H9 (cell line): ENCODE measurements at regions not wholly inside any gene's neighbourhood (a gene's known extent, or its start where the extent isn't known, plus 50 kb on each side); places are given as distances from the start of the nearest gene placed in this dataset.

Experiments
- DNase-seq: peaks from one replicate; pipeline ENCODE4 v3.0.0-alpha.2; 2017
- H2AFZ ChIP-seq: one replicate; pipeline ENCODE4 v1.6.1; 2013; ENCODE audit warnings: mild to moderate bottlenecking, low read length, control low read depth, moderate library complexity
- H2AK5ac ChIP-seq: 2 replicates; pipeline ENCODE4 v1.6.1; 2013; ENCODE audit warnings: low read length, control low read depth, mixed read lengths; ENCODE audit not compliant: insufficient read length
- H2BK120ac ChIP-seq: one replicate; pipeline ENCODE4 v1.6.1; 2013; ENCODE audit warnings: low read depth, mild to moderate bottlenecking, low read length, control low read depth, inconsistent platforms; ENCODE audit not compliant: poor library complexity, severe bottlenecking
- H2BK12ac ChIP-seq: 2 replicates; pipeline ENCODE4 v1.6.1; 2013; ENCODE audit warnings: low read length, control low read depth, mixed read lengths, low read depth; ENCODE audit not compliant: insufficient read length
- H2BK15ac ChIP-seq: 2 replicates; pipeline ENCODE4 v1.6.1; 2013; ENCODE audit warnings: low read depth, low read length, control low read depth
- H2BK20ac ChIP-seq: one replicate; pipeline ENCODE4 v1.6.1; 2013; ENCODE audit warnings: low read depth, mild to moderate bottlenecking, low read length, control low read depth, inconsistent platforms; ENCODE audit not compliant: poor library complexity, severe bottlenecking
- H2BK5ac ChIP-seq: 2 replicates; pipeline ENCODE4 v1.6.1; 2013; ENCODE audit warnings: low read length, control low read depth, mixed read lengths; ENCODE audit not compliant: insufficient read length
- H3K14ac ChIP-seq: 2 replicates; pipeline ENCODE4 v1.6.1; 2013; ENCODE audit warnings: low read length, control low read depth; ENCODE audit not compliant: insufficient read depth
- H3K18ac ChIP-seq: 2 replicates; pipeline ENCODE4 v1.6.1; 2013; ENCODE audit warnings: low read depth, mild to moderate bottlenecking, mixed read lengths, low read length, control low read depth; ENCODE audit not compliant: insufficient read length
- H3K23ac ChIP-seq: 2 replicates; pipeline ENCODE4 v1.6.1; 2013; ENCODE audit warnings: low read length, control low read depth, mixed read lengths, low read depth; ENCODE audit not compliant: insufficient read length
- H3K23me2 ChIP-seq: 2 replicates; pipeline ENCODE4 v1.6.1; 2013; ENCODE audit warnings: low read depth, mild to moderate bottlenecking, mixed read lengths, low read length, control low read depth; ENCODE audit not compliant: insufficient read length, poor library complexity, severe bottlenecking
- H3K27ac ChIP-seq: 2 replicates; pipeline ENCODE4 v1.5.1; 2013; ENCODE audit warnings: low read length, control low read depth, mixed read lengths, low read depth; ENCODE audit not compliant: insufficient read length
- H3K27me3 ChIP-seq: 2 replicates; pipeline ENCODE4 v1.6.1; 2013; ENCODE audit warnings: low read length, control low read depth, inconsistent platforms; ENCODE audit not compliant: insufficient read depth
- H3K4ac ChIP-seq: 2 replicates; pipeline ENCODE4 v1.6.1; 2013; ENCODE audit warnings: low read depth, mild to moderate bottlenecking, control low read depth, inconsistent platforms, low read length, moderate library complexity
- H3K4me1 ChIP-seq: 2 replicates; pipeline ENCODE4 v1.6.1; 2013; ENCODE audit warnings: low read length, control low read depth, inconsistent platforms; ENCODE audit not compliant: insufficient read depth
- H3K4me2 ChIP-seq: 2 replicates; pipeline ENCODE4 v1.6.1; 2013; ENCODE audit warnings: low read length, control low read depth, mixed read lengths; ENCODE audit not compliant: insufficient read length, insufficient read depth
- H3K56ac ChIP-seq: 2 replicates; pipeline ENCODE4 v1.6.1; 2013; ENCODE audit warnings: low read depth, mild to moderate bottlenecking, mixed read lengths, low read length, control low read depth; ENCODE audit not compliant: insufficient read length
- H3K79me1 ChIP-seq: 2 replicates; pipeline ENCODE4 v1.6.1; 2013; ENCODE audit warnings: low read depth, mild to moderate bottlenecking, moderate library complexity, low read length, control low read depth, inconsistent platforms; ENCODE audit not compliant: insufficient read depth, poor library complexity, severe bottlenecking
- H3K79me2 ChIP-seq: 2 replicates; pipeline ENCODE4 v1.6.1; 2013; ENCODE audit warnings: low read length, control low read depth, inconsistent platforms; ENCODE audit not compliant: insufficient read depth
- H3K9ac ChIP-seq: 2 replicates; pipeline ENCODE4 v1.6.1; 2013; ENCODE audit warnings: low read length, control low read depth, mixed read lengths; ENCODE audit not compliant: insufficient read length; ENCODE audit errors: extremely low read depth
- H3K9me3 ChIP-seq: one replicate; pipeline ENCODE4 v1.6.1; 2013; ENCODE audit warnings: low read depth, low read length, inconsistent platforms; ENCODE audit not compliant: control insufficient read depth
- H3T11ph ChIP-seq: one replicate; pipeline ENCODE4 v1.6.1; 2013; ENCODE audit warnings: mild to moderate bottlenecking, low read length, control low read depth, inconsistent platforms
- H4K20me1 ChIP-seq: one replicate; pipeline ENCODE4 v1.6.1; 2013; ENCODE audit not compliant: control insufficient read depth, insufficient read length, insufficient read depth
- H4K5ac ChIP-seq: 2 replicates; pipeline ENCODE4 v1.6.1; 2013; ENCODE audit warnings: low read depth, mild to moderate bottlenecking, mixed read lengths, low read length, control low read depth; ENCODE audit not compliant: insufficient read length
- H4K8ac ChIP-seq: replicated peaks from 2 replicates; pipeline ENCODE4 v1.6.1; 2013; ENCODE audit warnings: low read length, control low read depth, mixed read lengths, low read depth; ENCODE audit not compliant: insufficient read length
- H4K91ac ChIP-seq: 2 replicates; pipeline ENCODE4 v1.6.1; 2013; ENCODE audit warnings: low read depth, mild to moderate bottlenecking, moderate library complexity, mixed read lengths, low read length, control low read depth; ENCODE audit not compliant: insufficient read length
- H3K27ac Mint-ChIP-seq, 3 experiments: 2 replicates in 2 of 3; 3 replicates in 1 of 3; pipeline ENCODE4 v1.8.0; 2020 to 2021; ENCODE audit warnings: mixed read lengths in 3 of 3, mild to moderate bottlenecking in 1 of 3, moderate library complexity in 1 of 3
- H3K27me3 Mint-ChIP-seq: 2 replicates; pipeline ENCODE4 v1.8.0; 2021; ENCODE audit warnings: low read depth, mild to moderate bottlenecking, moderate library complexity, mixed read lengths
- H3K36me3 Mint-ChIP-seq, 3 experiments: 2 replicates in 2 of 3; 3 replicates in 1 of 3; pipeline ENCODE4 v1.8.0; 2020 to 2021; ENCODE audit warnings: low read depth in 3 of 3, mixed read lengths in 3 of 3; ENCODE audit not compliant: insufficient read depth in 1 of 3
- H3K4me1 Mint-ChIP-seq, 2 experiments: 2 replicates each; pipeline ENCODE4 v1.8.0; 2020; ENCODE audit warnings: mixed read lengths in 2 of 2
- H3K4me3 Mint-ChIP-seq, 2 experiments: 2 replicates in 1 of 2; 3 replicates in 1 of 2; pipeline ENCODE4 v1.8.0; 2020 to 2021; ENCODE audit warnings: mild to moderate bottlenecking in 2 of 2, mixed read lengths in 2 of 2, moderate library complexity in 1 of 2
- H3K9me3 Mint-ChIP-seq, 2 experiments: 2 replicates in 1 of 2; 3 replicates in 1 of 2; pipeline ENCODE4 v1.8.0; 2020; ENCODE audit warnings: mild to moderate bottlenecking in 2 of 2, mixed read lengths in 2 of 2, moderate library complexity in 1 of 2
- WGBS: extraction: QIAGEN DNeasy Blood & Tissue Kit; methylation state at CpG from one replicate; pipeline ENCODE4 v1.1.7; 2013; ENCODE audit warnings: missing lambda C conversion rate, low lambda C conversion rate, mixed read lengths; ENCODE audit not compliant: insufficient read length; ENCODE audit errors: extremely low coverage; 5-methylcytosine and 5-hydroxymethylcytosine counted together
- TF ChIP-seq, protein P1 (sequence below): fragments of 200-600 bp; sonication (generic); conservative IDR thresholded peaks from 3 replicates; pipeline ENCODE4 v1.8.0; 2021; ENCODE audit warnings: antibody characterized with exemption, mild to moderate bottlenecking

DNA sequence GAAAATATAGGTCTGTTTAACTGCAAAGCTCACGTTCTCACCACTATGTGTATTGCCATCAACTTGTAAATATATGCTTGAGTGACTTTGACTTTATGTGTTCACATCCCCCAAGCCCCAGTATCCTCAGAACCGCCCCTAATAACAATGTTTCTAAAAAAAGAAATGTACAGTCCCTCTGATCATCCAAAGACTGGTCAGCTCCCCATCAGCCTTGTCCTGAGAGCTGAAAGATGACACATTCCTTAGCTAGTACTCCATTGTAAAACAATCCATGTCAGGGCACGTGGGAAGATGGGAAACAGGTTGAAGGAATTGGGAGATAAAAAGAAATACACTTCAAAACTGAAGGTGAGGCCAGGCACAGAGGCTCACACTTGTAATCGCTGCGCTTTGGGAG is 279.4 kb upstream of the WWC1 start:
- no peak overlapping the region for H3K14ac ChIP-seq
- WGBS = no CpG with 5 or more reads among the region's 5 CpGs
- H3K4me3 Mint-ChIP-seq = no peak overlapping the region

More for the DNA sequence above, 279.4 kb upstream of the WWC1 start:
- no peaks in the 10 kb centered on the region for H3K27me3 ChIP-seq
- H3K79me2 ChIP-seq = no peaks in the 10 kb centered on the region
- H3K79me1 ChIP-seq = no peaks in the 10 kb centered on the region
- H3K4me1 Mint-ChIP-seq = no peaks in the 10 kb centered on the region
- H3K9ac ChIP-seq = no peak overlapping the region
- no peak overlapping the region for H3K18ac ChIP-seq
- H3K27ac Mint-ChIP-seq = no peak overlapping the region
- H2AFZ ChIP-seq = no peak overlapping the region
- no peak overlapping the region for H2BK20ac ChIP-seq
- H3K27me3 Mint-ChIP-seq = no peaks in the 10 kb centered on the region
- H2BK15ac ChIP-seq = no peak overlapping the region
- H4K20me1 ChIP-seq = no peaks in the 10 kb centered on the region
- H3K4ac ChIP-seq = no peak overlapping the region
- no peak overlapping the region for H3T11ph ChIP-seq
- no peak overlapping the region for H3K4me2 ChIP-seq
- no peak overlapping the region for H3K23ac ChIP-seq
- DNase-seq = no peak
- H3K23me2 ChIP-seq = no peaks in the 10 kb centered on the region
- H3K56ac ChIP-seq = no peak overlapping the region
- TF ChIP-seq, protein P1, sequence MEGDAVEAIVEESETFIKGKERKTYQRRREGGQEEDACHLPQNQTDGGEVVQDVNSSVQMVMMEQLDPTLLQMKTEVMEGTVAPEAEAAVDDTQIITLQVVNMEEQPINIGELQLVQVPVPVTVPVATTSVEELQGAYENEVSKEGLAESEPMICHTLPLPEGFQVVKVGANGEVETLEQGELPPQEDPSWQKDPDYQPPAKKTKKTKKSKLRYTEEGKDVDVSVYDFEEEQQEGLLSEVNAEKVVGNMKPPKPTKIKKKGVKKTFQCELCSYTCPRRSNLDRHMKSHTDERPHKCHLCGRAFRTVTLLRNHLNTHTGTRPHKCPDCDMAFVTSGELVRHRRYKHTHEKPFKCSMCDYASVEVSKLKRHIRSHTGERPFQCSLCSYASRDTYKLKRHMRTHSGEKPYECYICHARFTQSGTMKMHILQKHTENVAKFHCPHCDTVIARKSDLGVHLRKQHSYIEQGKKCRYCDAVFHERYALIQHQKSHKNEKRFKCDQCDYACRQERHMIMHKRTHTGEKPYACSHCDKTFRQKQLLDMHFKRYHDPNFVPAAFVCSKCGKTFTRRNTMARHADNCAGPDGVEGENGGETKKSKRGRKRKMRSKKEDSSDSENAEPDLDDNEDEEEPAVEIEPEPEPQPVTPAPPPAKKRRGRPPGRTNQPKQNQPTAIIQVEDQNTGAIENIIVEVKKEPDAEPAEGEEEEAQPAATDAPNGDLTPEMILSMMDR = no peak
- no peak overlapping the region for H2BK120ac ChIP-seq
- no peaks in the 10 kb centered on the region for H3K36me3 Mint-ChIP-seq
- H3K4me1 ChIP-seq = no peaks in the 10 kb centered on the region; the same call in 1 of the 2 replicates
- H4K8ac ChIP-seq = no peak overlapping the region
- H3K9me3 ChIP-seq = no peaks in the 10 kb centered on the region
- no peak overlapping the region for H2AK5ac ChIP-seq
- H2BK5ac ChIP-seq = no peak overlapping the region
- H4K5ac ChIP-seq = no peak overlapping the region
- no peak overlapping the region for H3K27ac ChIP-seq
- H2BK12ac ChIP-seq = no peak overlapping the region
- H3K9me3 Mint-ChIP-seq = no peaks in the 10 kb centered on the region
- no peak overlapping the region for H4K91ac ChIP-seq
